ENCODE measurements at regions not wholly inside any gene's neighbourhood (a gene's known extent, or its start where the extent isn't known, plus 50 kb on each side); places are given as distances from the start of the nearest gene placed in this dataset.

- H3K9ac ChIP-seq (ENCODE audit: insufficient read length, low read depth): no peak overlapping the region
- no peak overlapping the region for H3K4me3 ChIP-seq (ENCODE audit: insufficient read length, low read depth)
- H3K27me3 ChIP-seq (ENCODE audit: insufficient read depth, insufficient read length): no peaks in the 10 kb centered on the region
- no peaks in the 10 kb centered on the region for H3K9me3 ChIP-seq (ENCODE audit: insufficient read depth, low read length)
- TF ChIP-seq YY1 (IDR thresholded peaks at IDR 0.05; ENCODE audit: insufficient read depth, insufficient read length) (no peak), ZNF274 (IDR thresholded peaks at IDR 0.05; ENCODE audit: low read depth, low read length) (no peak), SUZ12 (IDR thresholded peaks at IDR 0.05; ENCODE audit: extremely low read depth, insufficient read depth, insufficient read length) (no peak)
- H3K4me1 ChIP-seq (ENCODE audit: insufficient read depth, insufficient read length): no peaks in the 10 kb centered on the region
- no peak for DNase-seq (ENCODE audit: low read depth, low spot score)
- H3K36me3 ChIP-seq (ENCODE audit: insufficient read depth, insufficient read length, low read length): no peaks in the 10 kb centered on the region
Measured at GRCh38 chr17:33832262-33832661, 422.8 kb upstream of the CCL2 start.

- TF ChIP-seq SUZ12 (IDR thresholded peaks at IDR 0.05; ENCODE audit: extremely low read depth, insufficient read depth, insufficient read length) (no peak), YY1 (IDR thresholded peaks at IDR 0.05; ENCODE audit: insufficient read depth, insufficient read length) (no peak), ZNF274 (IDR thresholded peaks at IDR 0.05; ENCODE audit: low read depth, low read length) (no peak)
- H3K9me3 ChIP-seq (ENCODE audit: insufficient read depth, low read length): no peaks in the 10 kb centered on the region
- H3K4me3 ChIP-seq (ENCODE audit: insufficient read length, low read depth): no peak overlapping the region
- H3K27me3 ChIP-seq (ENCODE audit: insufficient read depth, insufficient read length): no peaks in the 10 kb centered on the region
- H3K36me3 ChIP-seq (ENCODE audit: insufficient read depth, insufficient read length, low read length): no peaks in the 10 kb centered on the region
- no peak for DNase-seq (ENCODE audit: low read depth, low spot score)
- no peak overlapping the region for H3K9ac ChIP-seq (ENCODE audit: insufficient read length, low read depth)
- H3K4me1 ChIP-seq (ENCODE audit: insufficient read depth, insufficient read length): no peaks in the 10 kb centered on the region
Measured at GRCh38 chr17:33837281-33837680, 417.8 kb upstream of the CCL2 start.

GRCh38 chr17:33838281-33838680 is 416.8 kb upstream of the CCL2 start:
- no peaks in the 10 kb centered on the region for H3K4me1 ChIP-seq (ENCODE audit: insufficient read depth, insufficient read length)
- no peaks in the 10 kb centered on the region for H3K27me3 ChIP-seq (ENCODE audit: insufficient read depth, insufficient read length)
- no peaks in the 10 kb centered on the region for H3K9me3 ChIP-seq (ENCODE audit: insufficient read depth, low read length)
- no peaks in the 10 kb centered on the region for H3K36me3 ChIP-seq (ENCODE audit: insufficient read depth, insufficient read length, low read length)
- DNase-seq (ENCODE audit: low read depth, low spot score): no peak
- H3K9ac ChIP-seq (ENCODE audit: insufficient read length, low read depth): no peak overlapping the region
- H3K4me3 ChIP-seq (ENCODE audit: insufficient read length, low read depth): no peak overlapping the region
- TF ChIP-seq YY1 (IDR thresholded peaks at IDR 0.05; ENCODE audit: insufficient read depth, insufficient read length): no peak
- TF ChIP-seq ZNF274 (IDR thresholded peaks at IDR 0.05; ENCODE audit: low read depth, low read length): no peak
- TF ChIP-seq SUZ12 (IDR thresholded peaks at IDR 0.05; ENCODE audit: extremely low read depth, insufficient read depth, insufficient read length): no peak

- TF ChIP-seq YY1 (IDR thresholded peaks at IDR 0.05; ENCODE audit: insufficient read depth, insufficient read length) (no peak), SUZ12 (IDR thresholded peaks at IDR 0.05; ENCODE audit: extremely low read depth, insufficient read depth, insufficient read length) (no peak), ZNF274 (IDR thresholded peaks at IDR 0.05; ENCODE audit: low read depth, low read length) (no peak)
- H3K9ac ChIP-seq (ENCODE audit: insufficient read length, low read depth): no peak overlapping the region
- H3K27me3 ChIP-seq (ENCODE audit: insufficient read depth, insufficient read length): no peaks in the 10 kb centered on the region
- no peaks in the 10 kb centered on the region for H3K9me3 ChIP-seq (ENCODE audit: insufficient read depth, low read length)
- no peaks in the 10 kb centered on the region for H3K36me3 ChIP-seq (ENCODE audit: insufficient read depth, insufficient read length, low read length)
- peaks cover 2% of the 10 kb centered on the region for H3K4me1 ChIP-seq (ENCODE audit: insufficient read depth, insufficient read length)
- no peak overlapping the region for H3K4me3 ChIP-seq (ENCODE audit: insufficient read length, low read depth)
- DNase-seq (ENCODE audit: low read depth, low spot score): no peak
Measured at GRCh38 chr17:33847900-33848299, 407.2 kb upstream of the CCL2 start.

GRCh38 chr17:33848433-33848832 is 406.7 kb upstream of the CCL2 start:
- TF ChIP-seq ZNF274 (IDR thresholded peaks at IDR 0.05; ENCODE audit: low read depth, low read length): no peak
- Histone ChIP-seq H3K27me3 (ENCODE audit: insufficient read depth, insufficient read length) (no peaks in the 10 kb centered on the region), H3K4me1 (ENCODE audit: insufficient read depth, insufficient read length) (peaks cover 2% of the 10 kb centered on the region)

GRCh38 chr17:33854596-33854995 is 400.5 kb upstream of the CCL2 start:
- H3K4me1 ChIP-seq (ENCODE audit: insufficient read depth, insufficient read length): no peaks in the 10 kb centered on the region
- DNase-seq (ENCODE audit: low read depth, low spot score): no peak
- no peak overlapping the region for H3K9ac ChIP-seq (ENCODE audit: insufficient read length, low read depth)
- H3K27me3 ChIP-seq (ENCODE audit: insufficient read depth, insufficient read length): no peaks in the 10 kb centered on the region
- TF ChIP-seq YY1 (IDR thresholded peaks at IDR 0.05; ENCODE audit: insufficient read depth, insufficient read length): no peak
- TF ChIP-seq ZNF274 (IDR thresholded peaks at IDR 0.05; ENCODE audit: low read depth, low read length): no peak
- no peak for TF ChIP-seq SUZ12 (IDR thresholded peaks at IDR 0.05; ENCODE audit: extremely low read depth, insufficient read depth, insufficient read length)
- H3K36me3 ChIP-seq (ENCODE audit: insufficient read depth, insufficient read length, low read length): no peaks in the 10 kb centered on the region
- no peaks in the 10 kb centered on the region for H3K9me3 ChIP-seq (ENCODE audit: insufficient read depth, low read length)
- H3K4me3 ChIP-seq (ENCODE audit: insufficient read length, low read depth): no peak overlapping the region

More at GRCh38 chr17:33848433-33848832, 406.7 kb upstream of the CCL2 start:
- Histone ChIP-seq H3K9me3 (ENCODE audit: insufficient read depth, low read length) (no peaks in the 10 kb centered on the region), H3K4me3 (ENCODE audit: insufficient read length, low read depth) (no peak overlapping the region), H3K9ac (ENCODE audit: insufficient read length, low read depth) (no peak overlapping the region), H3K36me3 (ENCODE audit: insufficient read depth, insufficient read length, low read length) (no peaks in the 10 kb centered on the region)
- no peak for DNase-seq (ENCODE audit: low read depth, low spot score)

GRCh38 chr17:33858121-33858520 is 397.0 kb upstream of the CCL2 start:
- DNase-seq (ENCODE audit: low read depth, low spot score): no peak

GRCh38 chr17:33858682-33859081 is 396.4 kb upstream of the CCL2 start:
- no peaks in the 10 kb centered on the region for H3K4me1 ChIP-seq (ENCODE audit: insufficient read depth, insufficient read length)
- no peaks in the 10 kb centered on the region for H3K36me3 ChIP-seq (ENCODE audit: insufficient read depth, insufficient read length, low read length)
- TF ChIP-seq SUZ12 (IDR thresholded peaks at IDR 0.05; ENCODE audit: extremely low read depth, insufficient read depth, insufficient read length) (no peak), YY1 (IDR thresholded peaks at IDR 0.05; ENCODE audit: insufficient read depth, insufficient read length) (no peak), ZNF274 (IDR thresholded peaks at IDR 0.05; ENCODE audit: low read depth, low read length) (no peak)
- H3K4me3 ChIP-seq (ENCODE audit: insufficient read length, low read depth): no peak overlapping the region
- no peaks in the 10 kb centered on the region for H3K27me3 ChIP-seq (ENCODE audit: insufficient read depth, insufficient read length)
- no peak for DNase-seq (ENCODE audit: low read depth, low spot score)
- no peak overlapping the region for H3K9ac ChIP-seq (ENCODE audit: insufficient read length, low read depth)
- no peaks in the 10 kb centered on the region for H3K9me3 ChIP-seq (ENCODE audit: insufficient read depth, low read length)

More at GRCh38 chr17:33858121-33858520, 397.0 kb upstream of the CCL2 start:
- Histone ChIP-seq H3K9ac (ENCODE audit: insufficient read length, low read depth) (no peak overlapping the region), H3K4me3 (ENCODE audit: insufficient read length, low read depth) (no peak overlapping the region), H3K9me3 (ENCODE audit: insufficient read depth, low read length) (no peaks in the 10 kb centered on the region), H3K36me3 (ENCODE audit: insufficient read depth, insufficient read length, low read length) (no peaks in the 10 kb centered on the region), H3K27me3 (ENCODE audit: insufficient read depth, insufficient read length) (no peaks in the 10 kb centered on the region), H3K4me1 (ENCODE audit: insufficient read depth, insufficient read length) (no peaks in the 10 kb centered on the region)
- TF ChIP-seq YY1 (IDR thresholded peaks at IDR 0.05; ENCODE audit: insufficient read depth, insufficient read length) (no peak), ZNF274 (IDR thresholded peaks at IDR 0.05; ENCODE audit: low read depth, low read length) (no peak), SUZ12 (IDR thresholded peaks at IDR 0.05; ENCODE audit: extremely low read depth, insufficient read depth, insufficient read length) (no peak)
